ENCODE measurements at regions not wholly inside any gene's neighbourhood (a gene's known extent, or its start where the extent isn't known, plus 50 kb on each side); places are given as distances from the start of the nearest gene placed in this dataset.
"Not testable (repeated sequence)": the region's sequence is repeated elsewhere in the genome, so short reads cannot be mapped to it uniquely, and the experiment has no call there.

- DNase-seq (ENCODE audit: extremely low read depth in 1 of 11, low read depth in 9 of 11, low spot score in 4 of 11) = no peak
Measured at GRCh38 chr5:167285591-167285990, 1005.9 kb upstream of the WWC1 start.

GRCh38 chr5:167286891-167287290 is 1004.6 kb upstream of the WWC1 start:
- DNase-seq (ENCODE audit: extremely low read depth in 1 of 11, low read depth in 9 of 11, low spot score in 4 of 11) = no peak

GRCh38 chr5:167290478-167290877 is 1001.0 kb upstream of the WWC1 start:
- no peak for DNase-seq (ENCODE audit: extremely low read depth in 1 of 11, low read depth in 9 of 11, low spot score in 4 of 11)

GRCh38 chr5:167294882-167295680 is 996.4 kb upstream of the WWC1 start:
- DNase-seq (ENCODE audit: extremely low read depth in 1 of 11, low read depth in 9 of 11, low spot score in 4 of 11) = no peak

GRCh38 chr5:167295681-167296005 is 995.8 kb upstream of the WWC1 start:
- DNase-seq (ENCODE audit: extremely low read depth in 1 of 11, low read depth in 9 of 11, low spot score in 4 of 11) = no peak

GRCh38 chr5:167296066-167296465 is 995.4 kb upstream of the WWC1 start:
- no peak for DNase-seq (ENCODE audit: extremely low read depth in 1 of 11, low read depth in 9 of 11, low spot score in 4 of 11)

- DNase-seq (ENCODE audit: extremely low read depth in 1 of 11, low read depth in 9 of 11, low spot score in 4 of 11) = no peak
Measured at GRCh38 chr5:167296661-167297060, 994.8 kb upstream of the WWC1 start.

GRCh38 chr5:167299861-167300260 is 991.6 kb upstream of the WWC1 start:
- DNase-seq (ENCODE audit: extremely low read depth in 1 of 11, low read depth in 9 of 11, low spot score in 4 of 11) = not testable (repeated sequence)

- no peak for DNase-seq (ENCODE audit: extremely low read depth in 1 of 11, low read depth in 9 of 11, low spot score in 4 of 11)
Measured at GRCh38 chr5:167303582-167303981, 987.9 kb upstream of the WWC1 start.

GRCh38 chr5:167304834-167305469 is 986.5 kb upstream of the WWC1 start:
- no peak for DNase-seq (ENCODE audit: extremely low read depth in 1 of 11, low read depth in 9 of 11, low spot score in 4 of 11)

GRCh38 chr5:167305591-167306213 is 985.7 kb upstream of the WWC1 start:
- no peak for DNase-seq (ENCODE audit: extremely low read depth in 1 of 11, low read depth in 9 of 11, low spot score in 4 of 11)

- DNase-seq (ENCODE audit: extremely low read depth in 1 of 11, low read depth in 9 of 11, low spot score in 4 of 11) = peak in 2 of 11 donors; percentile 5 to 13
Measured at GRCh38 chr5:167307042-167307441, 984.4 kb upstream of the WWC1 start.

GRCh38 chr5:167308466-167308865 is 983.0 kb upstream of the WWC1 start:
- no peak for DNase-seq (ENCODE audit: extremely low read depth in 1 of 11, low read depth in 9 of 11, low spot score in 4 of 11)

GRCh38 chr5:167309941-167310517 is 981.4 kb upstream of the WWC1 start:
- DNase-seq (ENCODE audit: extremely low read depth in 1 of 11, low read depth in 9 of 11, low spot score in 4 of 11) = no peak

GRCh38 chr5:167311340-167311739 is 980.1 kb upstream of the WWC1 start:
- DNase-seq (ENCODE audit: extremely low read depth in 1 of 11, low read depth in 9 of 11, low spot score in 4 of 11) = no peak

- DNase-seq (ENCODE audit: extremely low read depth in 1 of 11, low read depth in 9 of 11, low spot score in 4 of 11) = no peak
Measured at GRCh38 chr5:167312225-167312624, 979.2 kb upstream of the WWC1 start.

- no peak for DNase-seq (ENCODE audit: extremely low read depth in 1 of 11, low read depth in 9 of 11, low spot score in 4 of 11)
Measured at GRCh38 chr5:167315762-167316161, 975.7 kb upstream of the WWC1 start.

- DNase-seq (ENCODE audit: extremely low read depth in 1 of 11, low read depth in 9 of 11, low spot score in 4 of 11) = no peak
Measured at GRCh38 chr5:167317884-167318283, 973.6 kb upstream of the WWC1 start.

GRCh38 chr5:167319243-167319642 is 972.2 kb upstream of the WWC1 start:
- no peak for DNase-seq (ENCODE audit: extremely low read depth in 1 of 11, low read depth in 9 of 11, low spot score in 4 of 11)

- DNase-seq (ENCODE audit: extremely low read depth in 1 of 11, low read depth in 9 of 11, low spot score in 4 of 11) = no peak
Measured at GRCh38 chr5:167320019-167320418, 971.4 kb upstream of the WWC1 start.

All from renal cortex interstitium (tissue), 11 donors.